ENCODE measurements at regions not wholly inside any gene's neighbourhood (a gene's known extent, or its start where the extent isn't known, plus 50 kb on each side); places are given as distances from the start of the nearest gene placed in this dataset.

GRCh38 chr7:41252957-41253356, 449.9 kb downstream of the INHBA start:
- no peak for DNase-seq (ENCODE audit: unreplicated experiment)
- BruUV-seq (replicated peaks), result no TSS peak
- no peak overlapping the region for H3K4me3 Mint-ChIP-seq (ENCODE audit: unreplicated experiment)
- no peaks in the 10 kb centered on the region for H3K9me3 Mint-ChIP-seq (ENCODE audit: unreplicated experiment)
- intact Hi-C loops (cut with micrococcal nuclease), result no loop called here
- H3K36me3 Mint-ChIP-seq (ENCODE audit: insufficient read depth, unreplicated experiment), result no peaks in the 10 kb centered on the region
- H3K27me3 Mint-ChIP-seq (ENCODE audit: insufficient read depth, unreplicated experiment), result no peaks in the 10 kb centered on the region
- no peak overlapping the region for H3K27ac Mint-ChIP-seq (ENCODE audit: low read depth, unreplicated experiment)
- peaks cover 5% of the 10 kb centered on the region for H3K4me1 Mint-ChIP-seq (ENCODE audit: insufficient read depth, unreplicated experiment)
- ChIA-PET CTCF (interaction anchor here (0.6 kb wide), 1 partner anchor 422 kb away, joined by 3 read pairs; no protein-coding TSS in a partner anchor), POLR2A (no interaction called here)
- no peak for TF ChIP-seq CTCF (IDR thresholded peaks at IDR 0.05; ENCODE audit: unreplicated experiment)

- no TSS peak for BruUV-seq (replicated peaks)
Observed at GRCh38 chr7:41252551-41252950, 450.3 kb downstream of the INHBA start.

GRCh38 chr7:41247143-41247865, 455.6 kb downstream of the INHBA start:
- DNase-seq (ENCODE audit: unreplicated experiment), result no peak
- no TSS peak for BruUV-seq (replicated peaks)
- ChIA-PET POLR2A (no interaction called here), CTCF (no interaction called here)
- H3K9me3 Mint-ChIP-seq (ENCODE audit: unreplicated experiment), result no peaks in the 10 kb centered on the region
- TF ChIP-seq CTCF (IDR thresholded peaks at IDR 0.05; ENCODE audit: unreplicated experiment), result no peak
- no peak overlapping the region for H3K4me3 Mint-ChIP-seq (ENCODE audit: unreplicated experiment)
- H3K27me3 Mint-ChIP-seq (ENCODE audit: insufficient read depth, unreplicated experiment), result no peaks in the 10 kb centered on the region
- H3K27ac Mint-ChIP-seq (ENCODE audit: low read depth, unreplicated experiment), result no peak overlapping the region
- intact Hi-C loops (cut with micrococcal nuclease), result no loop called here
- H3K4me1 Mint-ChIP-seq (ENCODE audit: insufficient read depth, unreplicated experiment), result no peaks in the 10 kb centered on the region
- no peaks in the 10 kb centered on the region for H3K36me3 Mint-ChIP-seq (ENCODE audit: insufficient read depth, unreplicated experiment)

More at GRCh38 chr7:41252551-41252950, 450.3 kb downstream of the INHBA start:
- intact Hi-C loops (cut with micrococcal nuclease), result no loop called here
- Mint-ChIP-seq H3K4me3 (ENCODE audit: unreplicated experiment) (no peak overlapping the region), H3K36me3 (ENCODE audit: insufficient read depth, unreplicated experiment) (no peaks in the 10 kb centered on the region), H3K27me3 (ENCODE audit: insufficient read depth, unreplicated experiment) (no peaks in the 10 kb centered on the region), H3K4me1 (ENCODE audit: insufficient read depth, unreplicated experiment) (peaks cover 5% of the 10 kb centered on the region), H3K27ac (ENCODE audit: low read depth, unreplicated experiment) (no peak overlapping the region), H3K9me3 (ENCODE audit: unreplicated experiment) (no peaks in the 10 kb centered on the region)
- ChIA-PET POLR2A (no interaction called here), CTCF (interaction anchor here (0.6 to 1.2 kb wide), 2 partner anchors 69 to 422 kb away, joined by 3 read pairs; no protein-coding TSS in a partner anchor)
- no peak for DNase-seq (ENCODE audit: unreplicated experiment)
- TF ChIP-seq CTCF (IDR thresholded peaks at IDR 0.05; ENCODE audit: unreplicated experiment), result no peak

GRCh38 chr7:41245916-41246315, 457.0 kb downstream of the INHBA start:
- no TSS peak for BruUV-seq (replicated peaks)
- H3K4me1 Mint-ChIP-seq (ENCODE audit: insufficient read depth, unreplicated experiment), result no peaks in the 10 kb centered on the region
- no peaks in the 10 kb centered on the region for H3K27me3 Mint-ChIP-seq (ENCODE audit: insufficient read depth, unreplicated experiment)
- POLR2A ChIA-PET, result no interaction called here
- intact Hi-C loops (cut with micrococcal nuclease), result no loop called here
- H3K27ac Mint-ChIP-seq (ENCODE audit: low read depth, unreplicated experiment), result no peak overlapping the region
- no peaks in the 10 kb centered on the region for H3K9me3 Mint-ChIP-seq (ENCODE audit: unreplicated experiment)
- no peak for DNase-seq (ENCODE audit: unreplicated experiment)
- TF ChIP-seq CTCF (IDR thresholded peaks at IDR 0.05; ENCODE audit: unreplicated experiment), result no peak
- CTCF ChIA-PET, result interaction anchor here (0.7 to 1.2 kb wide), 3 partner anchors 11 to 201 kb away, joined by 3 to 6 read pairs (median 4); no protein-coding TSS in a partner anchor
- H3K36me3 Mint-ChIP-seq (ENCODE audit: insufficient read depth, unreplicated experiment), result no peaks in the 10 kb centered on the region
- H3K4me3 Mint-ChIP-seq (ENCODE audit: unreplicated experiment), result no peak overlapping the region

Data from MCF 10A (cell line).